GM12865 (cell line): ENCODE measurements at regions not wholly inside any gene's neighbourhood (a gene's known extent, or its start where the extent isn't known, plus 50 kb on each side); places are given as distances from the start of the nearest gene placed in this dataset.
"Not testable (repeated sequence)": the region's sequence is repeated elsewhere in the genome, so short reads cannot be mapped to it uniquely, and the experiment has no call there.

Experiments
- DNase-seq: peaks from one replicate; pipeline ENCODE4 v3.0.0; 2010; ENCODE audit warnings: low read depth
- H3K4me3 ChIP-seq: 2 replicates; pipeline ENCODE4 v1.5.1; 2011; ENCODE audit warnings: mild to moderate bottlenecking, low read depth, low read length, control low read depth
- CTCF ChIP-seq: IDR thresholded peaks from 2 replicates; pipeline ENCODE4 v1.5.1; 2011; ENCODE audit warnings: low read length, control low read depth, low read depth, inconsistent platforms; ENCODE audit not compliant: insufficient read depth; ENCODE audit errors: missing control alignments

DNA sequence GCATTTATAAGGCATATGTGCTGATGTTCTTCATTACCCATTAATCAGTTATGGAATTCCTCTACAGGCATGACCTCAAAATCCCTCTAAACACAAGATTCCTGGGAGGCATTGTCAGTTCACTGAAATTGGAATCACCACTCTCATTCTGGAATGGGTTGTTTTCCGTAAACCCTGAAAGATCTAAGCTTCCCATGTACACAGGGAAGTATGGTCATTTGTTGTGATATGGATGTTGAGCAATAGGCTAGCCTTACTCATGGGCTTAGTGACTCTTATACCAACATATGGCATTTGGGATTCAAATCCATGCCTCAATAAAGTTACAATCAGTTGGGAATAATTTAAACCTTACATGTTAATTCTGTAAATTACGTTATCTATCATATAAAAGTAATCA lies 258.0 kb downstream of the XPNPEP1 start:
- no peak for TF ChIP-seq CTCF
- no peak overlapping the region for H3K4me3 ChIP-seq
- no peak for DNase-seq

- TF ChIP-seq CTCF: no peak
- H3K4me3 ChIP-seq: no peak overlapping the region
- no peak for DNase-seq
These were observed 258.8 kb downstream of the XPNPEP1 start for GRCh38 chr10:109664554-109664953.

GRCh38 chr10:109663122-109663521 lies 260.2 kb downstream of the XPNPEP1 start:
- DNase-seq: no peak
- TF ChIP-seq CTCF: no peak
- H3K4me3 ChIP-seq: no peak overlapping the region

DNA sequence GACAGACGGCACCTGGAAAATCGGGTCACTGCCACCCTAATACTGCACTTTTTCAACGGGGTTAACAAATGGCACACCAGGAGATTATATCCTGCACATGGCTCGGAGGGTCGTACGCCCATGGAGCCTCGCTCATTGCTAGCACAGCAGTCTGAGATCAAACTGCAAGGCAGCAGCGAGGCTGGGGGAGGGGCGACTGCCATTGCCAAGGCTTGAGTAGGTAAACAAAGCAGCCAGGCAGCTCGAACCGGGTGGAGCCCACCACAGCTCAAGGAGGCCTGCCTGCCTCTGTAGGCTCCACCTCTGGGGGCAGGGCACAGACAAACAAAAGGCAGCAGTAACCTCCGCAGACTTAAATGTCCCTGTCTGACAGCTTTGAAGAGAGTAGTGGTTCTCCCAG lies 270.7 kb downstream of the XPNPEP1 start:
- DNase-seq, H3K4me3 ChIP-seq: not testable (repeated sequence)

DNA sequence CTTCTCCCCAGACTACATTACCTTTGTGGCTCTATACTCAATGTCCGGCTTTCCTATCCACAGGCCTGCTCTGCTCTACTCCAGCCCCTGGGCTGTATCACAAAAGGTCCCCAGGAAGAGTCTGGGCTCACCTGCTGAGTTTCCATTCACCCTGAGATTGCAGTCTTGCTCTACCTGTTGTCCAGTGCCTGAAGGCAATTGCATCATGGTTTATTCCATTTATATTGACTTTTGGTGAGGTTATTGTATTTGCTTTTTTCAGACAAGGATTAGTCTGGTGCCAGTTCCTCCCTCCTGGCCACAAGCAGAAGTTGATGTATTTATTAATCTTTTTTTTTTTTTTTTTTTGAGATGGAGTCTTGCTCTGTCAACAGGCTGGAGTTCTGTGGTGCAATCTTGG lies 273.1 kb downstream of the XPNPEP1 start:
- no peak for TF ChIP-seq CTCF
- H3K4me3 ChIP-seq: no peak overlapping the region
- DNase-seq: no peak

DNA sequence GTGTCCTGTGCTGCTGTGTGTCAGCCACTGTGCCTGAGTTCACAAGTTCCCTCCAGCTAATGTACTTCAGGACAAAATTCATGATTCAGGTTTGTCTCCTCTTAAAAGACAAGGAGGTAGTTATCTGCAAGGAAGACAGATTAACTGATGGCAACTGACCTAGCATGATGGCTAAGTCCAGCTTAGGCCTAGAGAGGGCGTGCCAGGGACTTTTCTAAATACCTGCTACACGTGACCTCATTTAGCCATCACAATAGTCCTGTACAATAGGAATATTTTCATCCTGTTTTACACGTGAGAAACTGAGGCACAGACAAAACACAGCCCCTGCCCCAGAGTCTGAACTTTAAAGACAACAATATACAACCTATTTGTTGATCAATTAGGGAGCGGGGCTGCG lies 275.7 kb downstream of the XPNPEP1 start:
- H3K4me3 ChIP-seq: no peak overlapping the region
- peak; percentile 2 for TF ChIP-seq CTCF
- DNase-seq: no peak

DNA sequence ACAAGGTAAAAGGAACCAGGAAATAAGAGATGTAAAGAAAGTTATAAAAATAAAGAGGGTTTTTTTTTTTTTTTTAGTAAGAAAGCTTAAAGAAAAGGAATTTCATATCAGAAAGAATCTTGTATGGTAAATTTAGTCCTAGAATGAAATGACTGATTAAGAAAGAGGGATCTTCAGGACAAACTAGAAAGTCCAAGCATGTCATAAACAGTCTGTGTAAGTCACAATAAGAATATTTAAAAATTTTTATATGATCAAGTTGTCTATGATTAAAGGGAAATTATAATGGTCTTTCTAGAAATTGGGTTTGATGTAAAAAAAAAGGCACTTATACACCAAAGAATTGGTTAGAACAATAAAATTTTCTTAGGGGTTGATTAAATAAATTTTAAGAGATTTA lies 289.5 kb downstream of the XPNPEP1 start:
- TF ChIP-seq CTCF: no peak
- DNase-seq: no peak
- H3K4me3 ChIP-seq: no peak overlapping the region

DNA sequence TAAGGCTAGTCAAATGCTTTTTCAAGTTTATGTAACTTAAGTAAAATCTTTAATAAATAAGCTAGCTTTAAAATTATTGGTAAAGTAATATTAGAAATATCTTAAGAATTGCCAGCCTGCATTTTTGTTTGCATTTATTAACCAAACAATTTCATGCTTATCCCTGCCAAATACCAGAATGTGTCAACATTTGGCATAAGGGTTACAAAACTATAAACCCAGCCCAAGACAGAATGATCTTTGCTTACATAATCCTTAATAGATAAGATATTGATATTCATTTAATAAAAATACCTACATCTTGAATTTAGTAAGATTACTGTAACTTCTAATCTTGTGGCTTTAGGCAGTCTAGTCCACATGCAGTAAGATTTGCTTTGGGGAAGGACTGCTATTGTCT lies 290.3 kb downstream of the XPNPEP1 start:
- not testable (repeated sequence) for DNase-seq, H3K4me3 ChIP-seq
